OCI-LY7 (cell line): ENCODE measurements at regions not wholly inside any gene's neighbourhood (a gene's known extent, or its start where the extent isn't known, plus 50 kb on each side); places are given as distances from the start of the nearest gene placed in this dataset.

ENCODE experiments used
- BruUV-seq: library from RNA; stranded (reverse); fragments of 400-500 nt; replicated peaks from 2 replicates; lab custom pipeline; 2021; lab: Mats Ljungman, UMichigan
- CTCF ChIA-PET: fragments of 300-600 bp; sonication (Branson Sonifier 250); formaldehyde crosslinking; loops from one replicate; lab custom pipeline; 2022; ENCODE audit warnings: antibody characterized with exemption; ENCODE audit not compliant: unreplicated experiment; lab: Charles Lee
- POLR2A ChIA-PET: fragments of 300-600 bp; sonication (Branson Sonifier 250); formaldehyde crosslinking; loops from one replicate; lab custom pipeline; 2022; ENCODE audit warnings: antibody characterized with exemption; lab: Charles Lee
- DNase-seq: peaks from one replicate; pipeline ENCODE4 v3.0.0-alpha.2; 2015; ENCODE audit warnings: low spot score
- H2AFZ ChIP-seq: fragments of 200-600 bp; sonication (generic), shearing (Covaris generic); 2 replicates; pipeline ENCODE4 v1.6.1; 2014; ENCODE audit warnings: mild to moderate bottlenecking, antibody characterized with exemption, low read length, moderate library complexity
- H3K27ac ChIP-seq: fragments of 200-600 bp; sonication (generic); 2 replicates; pipeline ENCODE4 v1.5.1; 2014; ENCODE audit warnings: mixed run types, low read depth, mild to moderate bottlenecking, moderate library complexity, low read length, inconsistent platforms; ENCODE audit not compliant: poor library complexity, severe bottlenecking
- H3K36me3 ChIP-seq: fragments of 200-600 bp; sonication (generic); 2 replicates; pipeline ENCODE4 v1.6.1; 2014; ENCODE audit warnings: mild to moderate bottlenecking, antibody characterized with exemption, low read length, moderate library complexity, mixed read lengths; ENCODE audit not compliant: insufficient read depth
- H3K4me1 ChIP-seq: fragments of 200-600 bp; sonication (generic); 2 replicates; pipeline ENCODE4 v1.5.1; 2014; ENCODE audit warnings: mild to moderate bottlenecking, low read length; ENCODE audit not compliant: insufficient read depth, poor library complexity, severe bottlenecking
- H3K4me2 ChIP-seq: fragments of 200-600 bp; sonication (generic); 2 replicates; pipeline ENCODE4 v1.6.1; 2014; ENCODE audit warnings: mild to moderate bottlenecking, low read length
- H3K4me3 ChIP-seq: fragments of 200-600 bp; sonication (generic); 2 replicates; pipeline ENCODE4 v1.5.1; 2014; ENCODE audit warnings: mild to moderate bottlenecking, low read depth, low read length; ENCODE audit not compliant: poor library complexity, severe bottlenecking
- H3K79me2 ChIP-seq: fragments of 200-600 bp; sonication (generic); 2 replicates; pipeline ENCODE4 v1.6.1; 2016; ENCODE audit warnings: low read depth, mild to moderate bottlenecking, low read length, moderate library complexity, mixed read lengths; ENCODE audit not compliant: insufficient read depth
- H3K9me2 ChIP-seq: fragments of 200-600 bp; sonication (generic); 2 replicates; pipeline ENCODE4 v1.6.1; 2016; ENCODE audit warnings: mild to moderate bottlenecking, low read length, mixed read lengths; ENCODE audit not compliant: insufficient read depth
- H3K9me3 ChIP-seq: fragments of 200-600 bp; sonication (generic); 2 replicates; pipeline ENCODE4 v1.6.1; 2014; ENCODE audit warnings: mild to moderate bottlenecking, mixed run types, low read length, mixed read lengths
- H4K20me1 ChIP-seq: fragments of 200-600 bp; sonication (generic); 2 replicates; pipeline ENCODE4 v1.6.1; 2014; ENCODE audit warnings: mild to moderate bottlenecking, antibody characterized with exemption, low read length, moderate library complexity, mixed read lengths; ENCODE audit not compliant: insufficient read depth
- CTCF ChIP-seq: fragments of 200-600 bp; sonication (generic); conservative IDR thresholded peaks from 2 replicates; pipeline ENCODE4 v1.5.1; 2014; ENCODE audit warnings: mild to moderate bottlenecking, antibody characterized with exemption, low read length, moderate library complexity, mixed read lengths
- EZH2phosphoT487 ChIP-seq: fragments of 200-600 bp; sonication (generic); IDR thresholded peaks from 2 replicates; pipeline ENCODE4 v1.6.1; 2018; ENCODE audit warnings: low read depth, borderline replicate concordance, mild to moderate bottlenecking, mixed run types, antibody characterized with exemption, low read length, moderate library complexity, mixed read lengths
- intact Hi-C: fragments of 100-400 bp; cut with micrococcal nuclease; formaldehyde crosslinking; loops from one replicate; pipeline ENCODE4 v1.10.0; 2022; ENCODE audit not compliant: unreplicated experiment

GRCh38 chr13:62309904-62310303 lies 894.3 kb upstream of the PCDH20 start:
- no peaks in the 10 kb centered on the region for H4K20me1 ChIP-seq
- H3K79me2 ChIP-seq: no peaks in the 10 kb centered on the region
- no peak overlapping the region for H3K4me2 ChIP-seq
- H3K36me3 ChIP-seq: no peaks in the 10 kb centered on the region
- peaks cover 10% of the 10 kb centered on the region; the same call in 1 of the 2 replicates for H3K9me3 ChIP-seq
- BruUV-seq: no TSS peak
- DNase-seq: no peak
- H3K27ac ChIP-seq: no peak overlapping the region
- intact Hi-C loops: loop anchor here (10.0 kb wide), 1 partner anchor 325 kb away; no protein-coding TSS in a partner anchor
- H3K4me3 ChIP-seq: no peak overlapping the region
- TF ChIP-seq EZH2phosphoT487: no peak
- TF ChIP-seq CTCF: no peak
- H3K4me1 ChIP-seq: peaks cover 16% of the 10 kb centered on the region
- peak overlapping the region; percentile 9; the same call in 1 of the 2 replicates for H2AFZ ChIP-seq
- H3K9me2 ChIP-seq: no peaks in the 10 kb centered on the region
- POLR2A ChIA-PET: interaction anchor here (0.7 to 1.5 kb wide), 5 partner anchors 11 to 113 kb away, joined by 3 to 6 read pairs (median 3); no protein-coding TSS in a partner anchor
- CTCF ChIA-PET: no interaction called here

GRCh38 chr13:62305756-62306155 lies 890.1 kb upstream of the PCDH20 start:
- CTCF ChIA-PET: no interaction called here

GRCh38 chr13:62302341-62302740 lies 886.7 kb upstream of the PCDH20 start:
- Histone ChIP-seq H3K27ac (no peak overlapping the region), H2AFZ (no peak overlapping the region), H3K36me3 (no peaks in the 10 kb centered on the region; the same call in 1 of the 2 replicates), H3K4me2 (no peak overlapping the region), H3K4me1 (peaks cover 23% of the 10 kb centered on the region), H3K9me2 (no peaks in the 10 kb centered on the region), H3K79me2 (no peaks in the 10 kb centered on the region), H4K20me1 (no peaks in the 10 kb centered on the region), H3K4me3 (no peak overlapping the region), H3K9me3 (no peaks in the 10 kb centered on the region; the same call in 1 of the 2 replicates)
- no TSS peak for BruUV-seq
- DNase-seq: no peak
- intact Hi-C loops: no loop called here
- ChIA-PET CTCF (interaction anchor here (0.7 kb wide), 1 partner anchor 15 kb away, joined by 3 read pairs; no protein-coding TSS in a partner anchor), POLR2A (interaction anchor here (1.5 kb wide), 1 partner anchor 91 kb away, joined by 4 read pairs; no protein-coding TSS in a partner anchor)
- TF ChIP-seq EZH2phosphoT487 (no peak), CTCF (no peak)

More at GRCh38 chr13:62305756-62306155, 890.1 kb upstream of the PCDH20 start:
- H3K36me3 ChIP-seq: no peaks in the 10 kb centered on the region; the same call in 1 of the 2 replicates
- H4K20me1 ChIP-seq: no peaks in the 10 kb centered on the region
- peak overlapping the region; percentile 63 for H3K27ac ChIP-seq
- peak overlapping the region; percentile 73 for H3K4me2 ChIP-seq
- POLR2A ChIA-PET: interaction anchor here (0.6 to 1.8 kb wide), 10 partner anchors 9 to 335 kb away, joined by 3 to 8 read pairs (median 4); no protein-coding TSS in a partner anchor
- peaks cover 23% of the 10 kb centered on the region for H3K4me1 ChIP-seq
- no peaks in the 10 kb centered on the region for H3K79me2 ChIP-seq
- intact Hi-C loops: loop anchor here (1.0 kb wide), 1 partner anchor 96 kb away; no protein-coding TSS in a partner anchor
- TF ChIP-seq EZH2phosphoT487: no peak
- peak; percentile 58 for DNase-seq
- no peaks in the 10 kb centered on the region; the same call in 1 of the 2 replicates for H3K9me3 ChIP-seq
- no TSS peak for BruUV-seq
- peak overlapping the region; percentile 94 for H2AFZ ChIP-seq
- no peaks in the 10 kb centered on the region for H3K9me2 ChIP-seq
- peak overlapping the region; percentile 60 for H3K4me3 ChIP-seq
